HEK293T (cell line): ENCODE measurements at regions not wholly inside any gene's neighbourhood (a gene's known extent, or its start where the extent isn't known, plus 50 kb on each side); places are given as distances from the start of the nearest gene placed in this dataset.

Source experiments
- CTCF ChIA-PET: fragments of 350-600 bp; formaldehyde crosslinking; extraction: SDS; loops from one replicate; lab custom pipeline; 2021; ENCODE audit warnings: antibody characterized with exemption, inconsistent platforms; lab: Yijun Ruan, JAX
- POLR2A ChIA-PET: fragments of 350-600 bp; formaldehyde crosslinking; extraction: SDS; loops from one replicate; lab custom pipeline; 2020; ENCODE audit warnings: antibody characterized with exemption, inconsistent platforms; lab: Yijun Ruan, JAX
- DNase-seq: peaks from one replicate; pipeline ENCODE4 v3.0.0; 2012; ENCODE audit warnings: mixed read lengths; ENCODE audit errors: extremely low spot score
- ARNT ChIP-seq: fragments of 450-650 bp; IDR thresholded peaks from 2 replicates; pipeline ENCODE4 v1.6.1; 2017; ENCODE audit warnings: mild to moderate bottlenecking
- BHLHE40 ChIP-seq: fragments of 450-650 bp; IDR thresholded peaks from 2 replicates; pipeline ENCODE4 v1.6.1; 2016; ENCODE audit warnings: mild to moderate bottlenecking, moderate library complexity, borderline replicate concordance
- CTBP1 ChIP-seq: fragments of 450-650 bp; IDR thresholded peaks from 2 replicates; pipeline ENCODE4 v1.6.1; 2016; ENCODE audit warnings: borderline replicate concordance
- ELF4 ChIP-seq: fragments of 450-650 bp; IDR thresholded peaks from 2 replicates; pipeline ENCODE4 v1.6.1; 2017; ENCODE audit warnings: antibody characterized with exemption
- FOXA1 ChIP-seq: fragments of 450-650 bp; IDR thresholded peaks from 2 replicates; pipeline ENCODE4 v1.6.1; 2016; ENCODE audit warnings: mild to moderate bottlenecking
- FOXK2 ChIP-seq: fragments of 450-650 bp; IDR thresholded peaks from 2 replicates; pipeline ENCODE4 v1.6.1; 2016; ENCODE audit warnings: mild to moderate bottlenecking
- FOXM1 ChIP-seq: fragments of 450-650 bp; IDR thresholded peaks from 2 replicates; pipeline ENCODE4 v1.6.1; 2017; ENCODE audit warnings: mild to moderate bottlenecking, borderline replicate concordance
- HDGF ChIP-seq: fragments of 450-650 bp; IDR thresholded peaks from 2 replicates; pipeline ENCODE4 v1.6.1; 2017; ENCODE audit warnings: antibody characterized with exemption, borderline replicate concordance
- L3MBTL2 ChIP-seq: fragments of 450-650 bp; conservative IDR thresholded peaks from 2 replicates; pipeline ENCODE4 v1.6.1; 2016; ENCODE audit warnings: mild to moderate bottlenecking
- LEF1 ChIP-seq: fragments of 450-650 bp; IDR thresholded peaks from 2 replicates; pipeline ENCODE4 v1.6.1; 2017; ENCODE audit warnings: mild to moderate bottlenecking, borderline replicate concordance
- NFRKB ChIP-seq: fragments of 450-650 bp; IDR thresholded peaks from 2 replicates; pipeline ENCODE4 v1.6.1; 2016; ENCODE audit warnings: mild to moderate bottlenecking, moderate library complexity
- PKNOX1 ChIP-seq: fragments of 450-650 bp; IDR thresholded peaks from 2 replicates; pipeline ENCODE4 v1.6.1; 2016
- SP1 ChIP-seq: fragments of 450-650 bp; IDR thresholded peaks from 2 replicates; pipeline ENCODE4 v1.6.1; 2017
- SUZ12 ChIP-seq: fragments of 450-650 bp; IDR thresholded peaks from 2 replicates; pipeline ENCODE4 v1.6.1; 2016; ENCODE audit warnings: mild to moderate bottlenecking
- TARDBP ChIP-seq: fragments of 450-650 bp; IDR thresholded peaks from 2 replicates; pipeline ENCODE4 v1.6.1; 2016
- ZNF384 ChIP-seq: fragments of 450-650 bp; IDR thresholded peaks from 2 replicates; pipeline ENCODE4 v1.6.1; 2016

GRCh38 chr3:164524201-164524600 lies 554.1 kb downstream of the SI start:
- ChIA-PET CTCF (no interaction called here), POLR2A (no interaction called here)
- TF ChIP-seq LEF1: no peak
- no peak for TF ChIP-seq CTBP1
- no peak for TF ChIP-seq FOXA1
- no peak for TF ChIP-seq ELF4
- TF ChIP-seq BHLHE40: no peak
- TF ChIP-seq FOXM1: no peak
- no peak for TF ChIP-seq TARDBP
- no peak for TF ChIP-seq SUZ12
- TF ChIP-seq SP1: no peak
- TF ChIP-seq L3MBTL2: no peak
- TF ChIP-seq PKNOX1: no peak
- no peak for TF ChIP-seq HDGF
- no peak for TF ChIP-seq FOXK2
- no peak for TF ChIP-seq ZNF384
- TF ChIP-seq ARNT: no peak
- TF ChIP-seq NFRKB: no peak

GRCh38 chr3:164522073-164522763 lies 556.1 kb downstream of the SI start:
- no peak for TF ChIP-seq L3MBTL2
- TF ChIP-seq BHLHE40: no peak
- no peak for TF ChIP-seq ZNF384
- TF ChIP-seq FOXM1: no peak
- no peak for TF ChIP-seq FOXA1
- TF ChIP-seq PKNOX1: no peak
- no peak for TF ChIP-seq SUZ12
- TF ChIP-seq FOXK2: no peak
- no peak for TF ChIP-seq LEF1
- TF ChIP-seq NFRKB: no peak
- TF ChIP-seq ARNT: no peak
- TF ChIP-seq ELF4: no peak
- POLR2A ChIA-PET: no interaction called here
- no peak for DNase-seq
- CTCF ChIA-PET: no interaction called here

More at GRCh38 chr3:164524201-164524600, 554.1 kb downstream of the SI start:
- no peak for DNase-seq

GRCh38 chr3:164521644-164522043 lies 556.7 kb downstream of the SI start:
- CTCF ChIA-PET: no interaction called here
- POLR2A ChIA-PET: no interaction called here
- TF ChIP-seq HDGF (no peak), PKNOX1 (no peak), SUZ12 (no peak), LEF1 (no peak), FOXM1 (no peak), NFRKB (no peak), TARDBP (no peak), FOXA1 (no peak)
- no peak for DNase-seq

- TF ChIP-seq PKNOX1 (no peak), NFRKB (no peak), TARDBP (no peak), CTBP1 (no peak), ELF4 (no peak), FOXK2 (no peak), L3MBTL2 (no peak), ARNT (no peak)
- DNase-seq: no peak
- ChIA-PET POLR2A (no interaction called here), CTCF (no interaction called here)
These were observed 557.2 kb downstream of the SI start for GRCh38 chr3:164521139-164521538.

GRCh38 chr3:164515256-164515655 lies 563.0 kb downstream of the SI start:
- POLR2A ChIA-PET: no interaction called here
- DNase-seq: no peak

More at GRCh38 chr3:164515256-164515655, 563.0 kb downstream of the SI start:
- CTCF ChIA-PET: no interaction called here
- TF ChIP-seq FOXA1: no peak
- no peak for TF ChIP-seq FOXM1
- TF ChIP-seq TARDBP: no peak
- no peak for TF ChIP-seq CTBP1
- TF ChIP-seq ZNF384: no peak
- no peak for TF ChIP-seq LEF1
- no peak for TF ChIP-seq HDGF
- TF ChIP-seq ARNT: no peak
- no peak for TF ChIP-seq SUZ12
- TF ChIP-seq FOXK2: no peak
- TF ChIP-seq PKNOX1: no peak
- TF ChIP-seq ELF4: no peak
